ENCODE measurements at regions not wholly inside any gene's neighbourhood (a gene's known extent, or its start where the extent isn't known, plus 50 kb on each side); places are given as distances from the start of the nearest gene placed in this dataset.

DNA sequence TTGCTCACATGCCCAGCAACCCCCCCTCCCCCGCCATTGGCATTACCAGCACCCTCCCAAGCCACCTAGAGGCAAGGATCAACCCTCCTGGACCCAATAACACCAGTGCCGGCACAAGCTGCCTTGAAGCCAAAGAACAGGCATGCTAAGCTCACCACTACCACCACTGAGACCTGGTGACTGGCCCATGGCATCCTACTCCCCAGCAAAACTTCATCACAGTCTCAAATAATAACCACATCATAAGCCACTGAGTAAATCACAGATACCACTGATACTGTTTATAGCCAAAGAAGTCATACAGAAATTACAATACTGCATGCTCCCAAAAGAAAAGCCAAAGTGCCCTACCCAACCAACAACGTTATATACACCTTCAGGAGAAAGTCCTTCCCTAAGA is 73.6 kb upstream of the RPL34 start:
- TF ChIP-seq, protein P1, sequence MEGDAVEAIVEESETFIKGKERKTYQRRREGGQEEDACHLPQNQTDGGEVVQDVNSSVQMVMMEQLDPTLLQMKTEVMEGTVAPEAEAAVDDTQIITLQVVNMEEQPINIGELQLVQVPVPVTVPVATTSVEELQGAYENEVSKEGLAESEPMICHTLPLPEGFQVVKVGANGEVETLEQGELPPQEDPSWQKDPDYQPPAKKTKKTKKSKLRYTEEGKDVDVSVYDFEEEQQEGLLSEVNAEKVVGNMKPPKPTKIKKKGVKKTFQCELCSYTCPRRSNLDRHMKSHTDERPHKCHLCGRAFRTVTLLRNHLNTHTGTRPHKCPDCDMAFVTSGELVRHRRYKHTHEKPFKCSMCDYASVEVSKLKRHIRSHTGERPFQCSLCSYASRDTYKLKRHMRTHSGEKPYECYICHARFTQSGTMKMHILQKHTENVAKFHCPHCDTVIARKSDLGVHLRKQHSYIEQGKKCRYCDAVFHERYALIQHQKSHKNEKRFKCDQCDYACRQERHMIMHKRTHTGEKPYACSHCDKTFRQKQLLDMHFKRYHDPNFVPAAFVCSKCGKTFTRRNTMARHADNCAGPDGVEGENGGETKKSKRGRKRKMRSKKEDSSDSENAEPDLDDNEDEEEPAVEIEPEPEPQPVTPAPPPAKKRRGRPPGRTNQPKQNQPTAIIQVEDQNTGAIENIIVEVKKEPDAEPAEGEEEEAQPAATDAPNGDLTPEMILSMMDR (IDR thresholded peaks at IDR 0.05; ENCODE audit: extremely low read depth in 1 of 2, insufficient read depth in 1 of 2, low read depth in 1 of 2, low read length in 2 of 2): no peak
- no peak for TF ChIP-seq POLR2A (IDR thresholded peaks at IDR 0.05; ENCODE audit: low read depth, low read length)
- no peak for TF ChIP-seq GATA2 (IDR thresholded peaks at IDR 0.05; ENCODE audit: insufficient read depth, insufficient read length, low read depth, low read length)
- TF ChIP-seq POLR2AphosphoS5 (IDR thresholded peaks at IDR 0.05; ENCODE audit: insufficient read depth, low read depth, low read length): no peak
- TF ChIP-seq EZH2 (IDR thresholded peaks at IDR 0.05; ENCODE audit: borderline replicate concordance, low read depth, low read length, severe bottlenecking): no peak
- TF ChIP-seq, protein P2, sequence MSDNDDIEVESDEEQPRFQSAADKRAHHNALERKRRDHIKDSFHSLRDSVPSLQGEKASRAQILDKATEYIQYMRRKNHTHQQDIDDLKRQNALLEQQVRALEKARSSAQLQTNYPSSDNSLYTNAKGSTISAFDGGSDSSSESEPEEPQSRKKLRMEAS (IDR thresholded peaks at IDR 0.05; ENCODE audit: insufficient read depth, insufficient read length): no peak

All from endothelial cell of umbilical vein (primary cell).